Adrenal gland (tissue), 5 donors: ENCODE measurements at regions not wholly inside any gene's neighbourhood (a gene's known extent, or its start where the extent isn't known, plus 50 kb on each side); places are given as distances from the start of the nearest gene placed in this dataset.

ENCODE experiments used
- CTCF ChIP-seq, 6 experiments: fragments of 450-650 bp in 4 of 6; fragments of 200-600 bp in 2 of 6; sonication (generic) in 1 of 6; IDR thresholded peaks; 1 replicate in 5 of 6; 2 replicates in 1 of 6; pipeline versions ENCODE4 v1.5.1 to v1.8.0; 2016 to 2021; ENCODE audit warnings: antibody characterized with exemption in 6 of 6, mild to moderate bottlenecking in 2 of 6, moderate library complexity in 1 of 6
- POLR2A ChIP-seq, 2 donors: fragments of 450-650 bp; IDR thresholded peaks; one replicate each; pipeline ENCODE4 v1.6.1; 2017; ENCODE audit warnings: antibody characterized with exemption in 2 of 2, mild to moderate bottlenecking in 2 of 2, moderate library complexity in 1 of 2
- donor health status: DM: no; HTN: no; CAD: no.

- TF ChIP-seq CTCF (IDR thresholded peaks at IDR 0.05) (no peak), POLR2A (IDR thresholded peaks at IDR 0.05) (no peak)
Measured at GRCh38 chr3:24867783-24868182, 373.1 kb upstream of the THRB start.
